GM18858 (cell line): ENCODE measurements at regions not wholly inside any gene's neighbourhood (a gene's known extent, or its start where the extent isn't known, plus 50 kb on each side); places are given as distances from the start of the nearest gene placed in this dataset.

Experiments
- ATAC-seq: cut with Tn5 transposase; IDR thresholded peaks from one replicate; pipeline ENCODE4 v1.9.1; 2021; ENCODE audit not compliant: unreplicated experiment

GRCh38 chr14:66396164-66396563 is 90.0 kb upstream of the CCDC196 start:
- no peak for ATAC-seq

- ATAC-seq, result no peak
Measured at GRCh38 chr14:66398437-66398836, 87.7 kb upstream of the CCDC196 start.

DNA sequence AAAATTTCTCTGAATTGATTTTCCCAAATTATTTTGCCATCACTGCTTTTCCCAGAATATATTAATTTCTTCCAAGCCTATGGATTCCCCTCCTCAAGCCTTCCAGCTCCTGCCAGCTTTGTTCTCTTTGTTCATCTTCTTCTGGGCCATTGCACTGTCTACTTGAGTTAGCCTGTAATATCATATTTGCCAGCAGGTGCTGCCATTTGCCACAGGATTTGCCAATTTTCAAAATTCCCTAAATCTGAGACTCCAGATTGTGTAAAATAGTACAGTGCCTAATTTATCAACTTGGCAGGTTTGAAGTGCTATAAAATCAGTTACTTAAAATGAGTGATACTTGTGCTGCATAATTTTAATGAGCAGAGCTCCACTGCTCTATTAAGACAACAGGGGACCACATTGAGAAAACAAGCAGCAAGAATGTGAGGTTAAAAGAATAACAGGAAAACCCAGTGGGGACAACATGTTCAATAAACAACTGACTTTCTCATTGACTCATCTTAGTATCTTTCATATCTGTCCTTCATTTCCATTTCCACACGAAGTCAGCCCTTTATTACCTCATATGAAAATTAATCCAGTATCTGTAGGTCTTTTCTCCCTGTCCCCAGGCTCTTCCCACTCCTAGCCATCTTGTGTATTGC is 84.6 kb upstream of the CCDC196 start:
- no peak for ATAC-seq

DNA sequence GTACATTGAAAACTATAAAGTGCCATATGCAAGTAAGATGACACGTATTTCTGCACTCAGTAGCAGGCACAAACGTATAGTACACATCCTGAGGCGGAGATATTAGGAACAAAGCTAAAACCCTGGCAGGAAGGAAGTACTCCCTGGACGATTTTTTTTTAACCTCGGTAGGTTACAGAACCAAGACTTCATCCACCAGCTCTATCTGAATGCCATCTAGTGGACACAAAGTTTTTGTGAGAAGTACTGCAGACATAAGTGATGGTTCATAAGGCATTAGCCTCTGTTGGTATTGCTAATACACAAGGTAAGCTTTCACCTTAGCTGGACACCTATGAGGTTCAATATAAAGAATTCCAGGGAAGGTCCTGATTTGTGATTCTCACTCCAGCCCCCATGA is 83.0 kb upstream of the CCDC196 start:
- ATAC-seq, result no peak

- no peak for ATAC-seq
Measured at GRCh38 chr14:66404051-66404545, 82.1 kb upstream of the CCDC196 start.

DNA sequence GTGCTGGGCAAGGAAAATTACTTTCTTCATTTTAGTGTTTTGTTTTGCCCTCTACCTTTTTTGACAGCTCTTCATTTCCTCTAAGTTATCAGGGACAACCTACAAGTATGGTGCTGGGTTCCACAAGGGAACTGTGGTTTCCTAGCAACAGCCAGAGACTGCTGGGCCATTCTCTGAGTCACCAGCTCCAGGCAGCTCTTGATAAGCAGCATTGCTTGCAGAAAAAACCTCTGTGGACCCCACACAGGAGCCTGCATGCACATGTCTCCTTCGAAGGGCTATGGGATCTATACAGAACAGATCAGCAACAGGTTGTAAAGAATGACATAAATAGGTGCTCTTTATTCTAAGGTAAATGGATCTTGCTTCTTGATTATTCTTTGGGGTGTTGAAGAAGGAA is 81.0 kb upstream of the CCDC196 start:
- ATAC-seq, result no peak

GRCh38 chr14:66413901-66414300 is 72.3 kb upstream of the CCDC196 start:
- no peak for ATAC-seq

- ATAC-seq, result no peak
Measured at GRCh38 chr14:66414511-66414910, 71.7 kb upstream of the CCDC196 start.

- no peak for ATAC-seq
Measured at GRCh38 chr14:66420251-66421006, 65.7 kb upstream of the CCDC196 start.

GRCh38 chr14:66421990-66422946 is 63.9 kb upstream of the CCDC196 start:
- ATAC-seq, result no peak

- ATAC-seq, result no peak
Measured at GRCh38 chr14:66425402-66425801, 60.8 kb upstream of the CCDC196 start.

- ATAC-seq, result no peak
Measured at GRCh38 chr14:66426451-66426850, 59.7 kb upstream of the CCDC196 start.

GRCh38 chr14:66432334-66432733 is 53.8 kb upstream of the CCDC196 start:
- no peak for ATAC-seq

DNA sequence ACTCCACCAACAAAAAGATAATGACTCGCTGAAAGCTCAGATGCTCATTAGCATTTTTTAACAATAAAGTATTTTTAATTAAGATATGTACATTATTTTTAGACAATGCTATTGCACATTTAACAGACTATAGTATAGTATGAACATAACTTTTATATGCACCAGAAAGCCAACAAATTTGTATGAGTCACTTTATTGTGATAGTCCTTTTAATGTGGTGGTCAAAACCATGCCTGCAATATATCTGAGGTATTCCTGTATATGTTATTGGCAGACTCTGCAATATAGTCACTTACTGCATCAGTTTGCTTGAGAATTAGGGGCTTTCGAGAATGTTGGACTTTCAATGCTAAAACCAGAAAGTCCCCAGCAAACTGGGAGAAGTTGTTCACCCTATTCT is 51.7 kb upstream of the CCDC196 start:
- ATAC-seq, result no peak

- ATAC-seq, result no peak
Measured at GRCh38 chr14:66435683-66436082, 50.5 kb upstream of the CCDC196 start.
